KMS-11 (cell line): ENCODE measurements at regions not wholly inside any gene's neighbourhood (a gene's known extent, or its start where the extent isn't known, plus 50 kb on each side); places are given as distances from the start of the nearest gene placed in this dataset.
A peak's percentile ranks its signal among the peaks of the same experiment; 100 is the strongest.

Experiments
- H2AFZ ChIP-seq: fragments of 200-600 bp; sonication (generic); 2 replicates; pipeline ENCODE4 v1.6.1; 2016; ENCODE audit warnings: antibody characterized with exemption, mixed run types, low read depth
- H3K27ac ChIP-seq: fragments of 200-600 bp; sonication (generic); 2 replicates; pipeline ENCODE4 v1.6.1; 2016; ENCODE audit warnings: mild to moderate bottlenecking, mixed run types
- H3K27me3 ChIP-seq: fragments of 200-600 bp; sonication (generic); 2 replicates; pipeline ENCODE4 v1.6.1; 2017; ENCODE audit warnings: mild to moderate bottlenecking, low read depth, mixed run types, moderate library complexity; ENCODE audit not compliant: insufficient read depth
- H3K36me3 ChIP-seq: fragments of 200-600 bp; sonication (generic); 2 replicates; pipeline ENCODE4 v1.6.1; 2017; ENCODE audit warnings: mild to moderate bottlenecking, mixed run types; ENCODE audit not compliant: insufficient read depth
- H3K4me1 ChIP-seq: fragments of 200-600 bp; sonication (generic); 2 replicates; pipeline ENCODE4 v1.6.1; 2016; ENCODE audit warnings: mild to moderate bottlenecking, low read depth, mixed run types; ENCODE audit not compliant: poor library complexity, severe bottlenecking
- H3K4me2 ChIP-seq: fragments of 200-600 bp; sonication (generic); 2 replicates; pipeline ENCODE4 v1.7.0; 2016; ENCODE audit warnings: mild to moderate bottlenecking, mixed run types
- H3K4me3 ChIP-seq: fragments of 200-600 bp; sonication (generic); IDR thresholded peaks from 2 replicates; pipeline ENCODE4 v1.6.1; 2017; ENCODE audit warnings: low read depth, low read length, mixed read lengths; ENCODE audit not compliant: insufficient read depth
- H3K79me2 ChIP-seq: fragments of 200-600 bp; sonication (generic); 2 replicates; pipeline ENCODE4 v1.6.1; 2016; ENCODE audit warnings: low read depth, mixed run types; ENCODE audit not compliant: insufficient read depth
- H3K9ac ChIP-seq: fragments of 200-600 bp; sonication (generic); 2 replicates; pipeline ENCODE4 v1.6.1; 2016; ENCODE audit warnings: mild to moderate bottlenecking, mixed run types
- H4K20me1 ChIP-seq: fragments of 200-600 bp; sonication (generic); 2 replicates; pipeline ENCODE4 v1.6.1; 2016; ENCODE audit warnings: mild to moderate bottlenecking, mixed run types; ENCODE audit not compliant: insufficient read depth
- CTCF ChIP-seq: fragments of 200-600 bp; sonication (generic); conservative IDR thresholded peaks from 2 replicates; pipeline ENCODE4 v1.6.1; 2017; ENCODE audit warnings: low read depth, mild to moderate bottlenecking, antibody characterized with exemption, low read length, moderate library complexity, mixed read lengths

DNA sequence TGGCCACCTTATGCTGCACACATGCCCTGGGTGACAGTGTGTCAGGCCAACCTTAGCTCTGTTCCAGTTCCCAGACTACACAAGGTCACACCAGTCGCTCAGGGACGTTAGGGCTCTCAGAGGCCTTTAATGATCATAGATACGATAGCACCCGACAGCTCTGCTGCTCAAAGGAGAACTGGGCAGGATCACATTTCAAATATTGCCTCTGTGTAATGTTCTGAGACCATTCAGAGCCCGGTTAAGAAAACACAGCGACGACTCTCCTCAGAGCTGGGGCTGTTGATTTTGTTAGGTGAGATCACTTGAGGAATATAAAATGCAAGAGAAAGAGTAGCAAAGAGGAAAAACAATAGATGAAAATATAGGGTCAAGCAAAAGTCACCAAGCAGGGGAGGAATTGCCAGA lies 166.6 kb upstream of the TANK start:
- Histone ChIP-seq H3K9ac (no peak overlapping the region), H4K20me1 (no peaks in the 10 kb centered on the region), H3K4me1 (no peaks in the 10 kb centered on the region), H3K79me2 (no peaks in the 10 kb centered on the region), H3K4me2 (no peak overlapping the region), H3K27ac (no peak overlapping the region), H3K27me3 (no peaks in the 10 kb centered on the region), H3K36me3 (no peaks in the 10 kb centered on the region), H3K4me3 (no peak overlapping the region), H2AFZ (peak overlapping the region; percentile 44; the same call in 1 of the 2 replicates)
- TF ChIP-seq CTCF = no peak

DNA sequence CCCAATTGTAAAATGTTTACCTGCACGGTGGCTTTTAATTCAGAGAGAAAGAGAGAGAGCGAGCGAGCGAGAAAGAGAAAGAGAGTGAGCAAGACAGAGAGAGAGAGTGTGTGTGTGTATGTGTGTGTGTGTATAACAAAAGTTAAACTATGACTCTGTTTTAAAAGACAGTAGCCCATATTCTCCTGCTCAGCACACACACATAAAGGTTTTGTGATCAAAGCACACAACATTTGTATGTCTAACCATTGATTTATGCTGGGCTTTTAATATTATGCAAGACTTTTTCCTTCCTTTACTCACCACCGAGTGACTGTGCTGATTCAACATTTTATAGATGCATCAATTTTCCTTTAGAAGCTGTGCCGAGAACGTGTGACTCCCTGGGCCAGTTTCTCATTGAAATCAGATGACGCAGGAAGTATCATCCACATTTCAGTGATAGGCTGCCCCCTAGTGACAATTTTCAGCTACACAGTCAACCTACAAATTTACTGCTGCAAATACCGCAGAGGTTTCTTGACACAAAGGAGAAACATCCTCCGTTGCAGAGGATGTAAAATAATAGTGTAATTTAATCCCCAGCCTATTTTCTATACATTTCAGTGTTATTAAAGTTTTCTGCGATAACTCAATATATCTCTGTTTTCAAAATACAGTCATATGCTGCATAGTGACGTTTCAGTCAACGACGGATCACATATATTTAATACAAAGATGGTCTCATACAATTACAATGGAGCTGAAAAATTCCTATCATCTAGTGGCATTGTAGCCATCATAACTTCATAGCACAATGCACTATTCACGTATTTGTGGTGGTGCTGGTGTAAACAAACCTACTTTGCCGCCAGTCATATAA lies 165.9 kb upstream of the TANK start:
- Histone ChIP-seq H3K36me3 (no peaks in the 10 kb centered on the region), H3K27me3 (no peaks in the 10 kb centered on the region), H3K4me2 (no peak overlapping the region), H3K4me3 (no peak overlapping the region), H4K20me1 (no peaks in the 10 kb centered on the region), H3K79me2 (no peaks in the 10 kb centered on the region), H3K9ac (no peak overlapping the region), H2AFZ (peak overlapping the region; percentile 44), H3K27ac (no peak overlapping the region), H3K4me1 (no peaks in the 10 kb centered on the region)
- peak; percentile 87 for TF ChIP-seq CTCF

DNA sequence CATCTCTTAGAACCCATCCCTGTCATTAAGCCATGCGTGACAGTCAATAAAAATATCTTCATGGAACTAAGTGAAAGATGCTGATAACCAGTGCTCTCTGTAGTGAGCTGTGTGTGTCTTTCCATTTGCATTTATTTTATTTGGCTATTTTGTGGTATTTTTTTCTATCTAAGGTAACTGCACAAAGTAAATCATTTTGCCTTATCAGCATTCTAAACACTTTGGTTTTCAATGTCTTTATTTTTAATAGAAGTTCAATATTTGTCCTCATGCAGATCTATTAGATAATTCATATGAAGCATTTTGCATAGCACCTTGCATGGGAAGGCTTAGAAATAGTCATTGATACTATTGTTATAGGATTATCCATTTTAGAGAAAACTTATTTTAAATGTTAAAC lies 163.6 kb upstream of the TANK start:
- H3K4me1 ChIP-seq = no peaks in the 10 kb centered on the region
- no peaks in the 10 kb centered on the region for H3K36me3 ChIP-seq
- H3K79me2 ChIP-seq = no peaks in the 10 kb centered on the region
- H3K27ac ChIP-seq = no peak overlapping the region
- H4K20me1 ChIP-seq = no peaks in the 10 kb centered on the region
- no peak overlapping the region for H2AFZ ChIP-seq
- H3K27me3 ChIP-seq = no peaks in the 10 kb centered on the region
- no peak overlapping the region for H3K4me2 ChIP-seq
- no peak overlapping the region for H3K9ac ChIP-seq
- H3K4me3 ChIP-seq = no peak overlapping the region
- no peak for TF ChIP-seq CTCF

GRCh38 chr2:161004379-161004778 lies 155.8 kb upstream of the TANK start:
- TF ChIP-seq CTCF = peak; percentile 50; the same call in 1 of the 2 replicates
- Histone ChIP-seq H3K4me3 (no peak overlapping the region), H3K27me3 (no peaks in the 10 kb centered on the region), H3K79me2 (no peaks in the 10 kb centered on the region), H4K20me1 (no peaks in the 10 kb centered on the region), H3K9ac (no peak overlapping the region), H3K27ac (no peak overlapping the region), H3K4me2 (no peak overlapping the region), H3K4me1 (peaks cover 5% of the 10 kb centered on the region), H2AFZ (no peak overlapping the region), H3K36me3 (no peaks in the 10 kb centered on the region)
